Stimulated activated CD4-positive, alpha-beta T cell treated with anti-CD3 and anti-CD28 coated beads, Interleukin-15, amount 100 ng/mL, for 1 hour (primary cell): ENCODE measurements at regions not wholly inside any gene's neighbourhood (a gene's known extent, or its start where the extent isn't known, plus 50 kb on each side); places are given as distances from the start of the nearest gene placed in this dataset.

ENCODE experiments used
- DNase-seq, 2 donors: peaks; one replicate each; pipeline ENCODE4 v3.0.0-alpha.2; 2020; ENCODE audit warnings: low read depth in 1 of 2, low spot score in 1 of 2

DNA sequence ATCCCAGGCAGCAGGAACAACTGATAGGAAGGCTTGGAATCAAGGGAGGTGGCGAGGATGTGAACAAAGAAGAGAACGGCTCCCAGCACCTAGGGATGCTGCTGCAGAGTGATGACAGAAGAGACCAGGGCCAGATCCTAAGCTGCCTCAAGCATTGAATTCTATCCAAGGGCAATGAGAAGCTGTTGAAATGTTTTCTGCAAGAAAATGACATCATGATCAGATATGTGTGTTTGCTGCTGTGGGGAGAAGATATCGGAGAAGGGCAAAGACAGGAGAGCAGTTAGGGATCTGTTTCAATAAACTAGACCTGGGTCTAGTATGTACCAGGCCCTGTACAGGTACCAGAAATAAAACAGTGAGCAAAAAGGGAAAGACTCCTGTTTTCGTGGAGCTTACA is 194.7 kb upstream of the RAB4A start:
- no peak for DNase-seq

DNA sequence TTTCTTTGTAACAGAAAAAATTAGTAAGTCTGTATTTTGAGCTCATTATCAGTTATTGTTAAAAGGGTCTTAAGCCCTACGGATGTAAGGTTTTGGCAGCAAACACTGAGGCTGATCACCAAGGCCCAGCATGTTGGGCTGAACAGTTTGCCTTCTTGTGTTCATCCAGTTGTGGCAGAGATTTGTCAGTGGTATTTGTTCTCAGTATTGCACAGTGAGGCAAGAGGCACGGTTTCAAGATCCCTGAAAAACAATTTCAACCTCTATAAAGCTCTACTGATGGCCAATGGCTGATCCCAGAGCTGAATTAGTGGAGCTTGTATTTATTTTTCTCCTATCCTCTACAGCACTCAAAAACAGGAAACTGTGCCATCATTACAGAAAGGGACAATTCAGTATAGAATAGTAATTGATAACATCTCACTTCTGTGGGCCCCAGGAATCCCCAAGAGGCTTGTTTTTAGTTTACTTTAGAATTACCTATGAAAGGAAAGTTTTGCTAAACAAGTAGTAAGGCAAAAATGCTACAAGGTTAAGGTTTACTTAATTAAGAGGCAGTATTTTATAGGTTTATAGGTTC is 191.8 kb upstream of the RAB4A start:
- DNase-seq, result no peak

DNA sequence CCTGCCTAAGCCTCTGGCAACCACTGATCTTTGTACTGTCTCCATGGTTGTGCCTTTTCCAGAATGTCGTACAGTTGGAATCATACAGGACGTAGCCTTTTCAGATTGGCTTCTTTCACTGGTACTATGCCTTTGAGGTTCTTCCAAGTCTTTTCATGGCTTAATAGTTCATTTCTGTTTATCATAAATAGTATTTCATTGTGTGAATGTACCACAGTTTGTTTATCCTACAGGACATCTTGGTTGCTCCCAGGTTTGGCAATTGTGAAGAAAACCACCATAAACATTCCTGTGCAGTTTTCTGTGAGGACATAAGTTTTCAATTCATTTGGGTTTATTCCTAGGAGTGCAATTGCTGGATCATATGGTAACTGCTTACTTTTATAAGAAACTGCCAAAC is 190.6 kb upstream of the RAB4A start:
- DNase-seq, result no peak

DNA sequence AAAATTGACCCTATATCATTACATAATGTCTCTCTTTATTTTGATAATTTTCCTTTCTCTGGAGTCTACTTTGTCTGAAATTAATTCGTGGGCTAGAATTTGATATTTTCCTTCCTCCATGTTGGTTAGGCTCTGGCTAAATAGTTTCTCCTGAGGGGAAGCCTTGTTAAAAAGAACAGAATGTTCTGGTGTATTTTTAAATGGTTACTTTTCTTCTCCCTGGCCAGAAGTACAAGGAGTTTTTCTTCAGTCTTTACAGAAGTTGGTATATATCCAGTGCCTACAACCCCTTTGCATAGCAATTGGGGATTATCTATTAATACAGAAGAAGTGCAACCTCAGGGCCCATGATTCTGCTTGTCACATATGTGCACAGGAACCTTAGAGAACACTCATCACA is 185.6 kb upstream of the RAB4A start:
- no peak for DNase-seq

DNA sequence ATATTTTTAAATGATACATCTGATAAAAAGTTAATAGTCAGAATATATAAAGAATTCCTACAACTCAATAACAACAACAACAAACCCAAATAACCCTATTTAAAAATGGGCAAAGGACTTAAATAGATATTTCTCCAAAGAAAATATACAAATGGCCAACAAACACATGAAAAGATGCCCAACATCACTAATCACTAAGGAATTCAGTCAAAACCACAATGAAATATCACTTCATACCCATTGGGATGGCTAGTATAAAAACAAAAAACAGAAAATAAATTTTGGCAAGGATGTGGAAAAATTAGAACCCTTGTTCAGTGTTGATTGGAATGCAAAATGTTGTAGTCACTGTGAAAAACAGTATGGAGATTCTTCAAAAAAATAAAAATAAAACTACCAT is 184.8 kb upstream of the RAB4A start:
- no peak for DNase-seq

DNA sequence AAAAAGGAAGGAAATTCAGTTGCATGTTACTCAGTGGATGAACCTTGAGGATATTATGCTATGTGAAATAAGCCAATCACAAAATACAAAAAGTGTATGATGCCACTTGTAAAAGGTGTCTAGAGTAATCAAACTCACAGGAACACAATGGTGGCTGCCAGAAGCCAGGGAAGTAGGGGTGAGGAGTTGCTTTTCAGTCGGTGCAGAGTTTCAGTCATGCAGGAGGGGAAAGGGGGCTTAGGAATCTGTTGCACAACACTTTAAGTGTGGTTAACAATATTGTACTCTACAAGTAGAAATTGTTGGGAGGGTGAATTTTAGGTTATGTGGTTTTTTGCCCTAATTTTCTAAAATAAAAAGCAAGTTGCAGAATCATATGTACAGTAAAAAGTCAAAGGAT is 184.2 kb upstream of the RAB4A start:
- no peak for DNase-seq

DNA sequence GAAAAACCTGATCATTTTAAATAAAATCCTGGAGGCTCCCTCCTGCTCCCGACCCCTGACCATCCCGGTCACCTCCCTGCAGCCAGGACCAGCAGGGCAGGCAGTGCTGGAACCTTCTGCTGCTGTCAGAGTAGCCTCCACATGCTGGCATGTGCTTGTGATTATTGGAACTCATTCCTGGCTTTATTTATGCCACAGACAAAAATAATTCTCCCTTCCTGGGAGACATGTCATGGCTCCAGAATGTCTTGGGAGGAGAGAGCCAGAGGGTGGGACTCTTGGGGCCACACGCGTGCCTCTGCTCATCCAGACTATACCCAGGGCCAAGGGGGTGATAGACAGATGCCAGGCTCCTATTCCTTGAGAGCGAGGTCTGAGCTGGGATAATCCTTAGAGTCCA is 183.6 kb upstream of the RAB4A start:
- no peak for DNase-seq

DNA sequence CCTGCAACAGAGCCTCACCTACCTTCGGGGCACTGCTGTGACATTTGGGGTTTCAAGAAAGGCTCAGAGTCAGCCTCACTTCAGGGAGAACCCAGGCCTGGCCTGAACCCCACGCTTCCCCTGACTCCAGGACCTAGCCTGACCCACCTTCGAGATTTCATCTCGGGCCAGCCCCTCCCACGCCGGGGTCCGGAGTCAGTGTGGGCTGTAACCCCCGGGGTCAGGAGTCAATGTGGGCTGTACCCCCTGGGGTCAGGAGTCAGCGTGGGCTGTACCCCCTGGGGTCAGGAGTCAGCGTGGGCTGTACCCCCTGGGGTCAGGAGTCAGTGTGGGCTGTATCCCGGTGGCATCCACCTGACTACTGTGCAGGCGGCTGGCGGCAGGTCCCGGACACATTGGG is 183.0 kb upstream of the RAB4A start:
- no peak for DNase-seq

DNA sequence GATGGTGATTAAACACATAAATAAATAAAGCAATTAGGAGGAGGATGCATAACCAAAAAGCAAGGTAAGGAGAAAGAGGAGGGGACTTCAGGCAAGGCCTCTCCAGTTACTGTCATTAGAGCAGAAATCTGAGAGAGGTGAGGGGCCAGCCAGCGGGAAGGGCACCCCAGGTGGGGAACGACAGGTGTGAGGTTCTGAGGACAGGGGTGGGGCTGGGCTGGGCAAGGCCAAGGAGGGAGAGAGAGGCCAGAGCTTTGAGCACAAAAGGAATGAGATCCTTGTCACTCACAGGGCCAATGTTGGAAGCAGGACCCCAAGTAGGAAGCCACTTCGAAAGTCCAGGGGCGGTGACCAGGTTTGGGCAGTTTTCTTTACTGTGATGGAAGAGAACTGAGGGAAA is 182.2 kb upstream of the RAB4A start:
- no peak for DNase-seq

DNA sequence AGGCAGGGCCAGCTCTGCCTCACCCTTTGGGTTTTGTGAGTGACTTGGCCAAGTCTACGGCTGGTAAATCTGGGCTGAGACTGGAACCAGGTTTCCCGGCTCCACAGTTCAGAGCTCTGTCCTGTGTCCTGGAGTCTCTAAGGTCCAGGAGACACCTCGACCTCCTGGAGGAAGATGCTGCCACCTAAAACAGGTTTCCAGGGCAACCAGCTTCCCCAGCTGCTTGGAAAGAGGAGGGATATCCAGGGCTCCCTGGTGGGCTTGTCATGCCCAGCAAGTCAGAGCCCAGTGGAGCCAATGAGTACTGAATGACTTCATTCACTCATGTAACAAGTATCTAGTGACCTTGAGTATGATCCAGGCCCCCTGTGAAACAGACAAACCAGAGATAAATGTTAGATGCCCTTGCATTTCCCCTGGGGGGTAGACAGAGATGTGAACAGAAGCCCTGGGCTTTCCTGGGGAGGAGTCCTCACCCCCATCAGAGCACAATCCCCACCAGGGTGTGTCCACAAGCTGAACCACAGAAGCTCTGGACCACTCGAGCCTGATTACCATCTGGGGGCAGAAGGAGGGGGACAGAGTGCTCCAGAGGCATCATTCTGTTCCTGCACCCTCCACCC is 181.2 kb upstream of the RAB4A start:
- DNase-seq, result no peak

DNA sequence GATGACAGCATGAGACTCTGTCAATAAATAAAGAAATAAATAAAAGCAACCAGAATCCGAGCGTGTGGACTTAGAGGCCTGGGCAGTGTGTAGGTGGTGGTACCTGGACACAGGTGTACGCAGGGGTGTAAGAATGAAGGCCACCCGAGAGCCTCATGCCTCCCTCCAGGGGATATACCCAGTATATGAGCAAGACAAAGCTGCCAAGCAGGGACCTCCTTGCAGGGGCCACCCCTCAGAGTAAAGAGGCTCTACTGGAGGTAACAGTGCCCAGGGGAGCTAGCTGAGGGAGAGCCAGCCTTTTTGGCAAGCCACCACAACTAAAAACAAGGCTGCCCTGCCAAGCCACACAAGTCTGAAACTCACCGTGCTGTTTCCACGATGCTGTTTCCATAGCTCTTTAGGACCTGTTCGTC is 179.2 kb upstream of the RAB4A start:
- DNase-seq, result no peak

DNA sequence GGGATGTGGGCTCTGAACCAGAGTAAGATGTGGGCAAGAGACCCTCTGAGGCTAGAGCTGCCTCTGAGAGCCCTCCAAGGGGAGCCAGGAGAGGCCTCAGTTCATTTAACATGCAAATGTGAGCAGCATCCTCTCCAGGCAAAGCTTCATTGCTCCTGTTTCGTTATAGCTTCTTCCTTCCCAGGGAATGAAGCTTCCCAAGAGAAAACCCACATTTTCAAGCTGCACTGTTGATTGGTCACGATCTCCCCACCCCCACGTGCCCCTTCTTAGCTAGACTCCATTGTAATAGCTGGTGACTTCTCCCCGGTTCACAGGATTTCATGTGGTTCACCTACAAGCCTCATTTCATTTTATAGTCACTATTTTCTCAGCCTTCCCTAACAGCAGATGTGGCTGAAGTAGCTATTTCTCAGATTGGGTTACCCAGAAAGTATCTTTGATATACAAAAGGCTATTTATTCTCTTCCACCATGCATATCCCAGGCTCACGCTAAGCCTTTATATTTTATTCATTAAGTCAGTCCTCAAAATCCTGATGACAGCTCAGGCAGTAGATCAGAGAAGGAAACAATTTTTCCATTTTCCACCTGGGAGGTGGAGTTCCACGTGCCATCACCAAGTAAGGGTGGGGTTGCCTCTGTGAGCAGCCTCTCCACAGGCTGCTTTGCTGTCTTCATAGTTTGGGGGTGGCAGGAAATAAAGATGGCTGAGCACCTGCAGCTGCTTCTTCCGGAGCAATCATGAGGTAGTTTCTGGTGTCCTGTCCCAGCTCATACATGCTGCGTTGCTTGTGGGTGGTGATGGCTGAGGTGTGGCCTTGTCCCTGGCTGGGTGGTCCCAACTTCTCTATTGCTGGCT is 178.3 kb upstream of the RAB4A start:
- no peak for DNase-seq

DNA sequence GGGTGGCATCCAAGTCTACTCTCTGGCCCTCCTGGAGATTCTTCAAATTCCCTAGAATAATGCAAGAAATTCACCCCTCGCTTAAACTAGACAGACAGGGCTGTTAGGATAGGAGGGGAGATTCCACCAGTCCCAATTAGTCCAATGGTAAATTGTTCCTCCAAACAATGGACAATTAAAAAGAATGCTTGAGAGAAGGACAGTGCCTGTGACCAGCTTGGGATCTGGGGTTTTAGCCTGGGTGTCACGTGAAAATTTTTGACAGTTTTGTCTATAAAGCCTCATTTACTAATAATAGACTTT is 177.7 kb upstream of the RAB4A start:
- DNase-seq, result no peak

DNA sequence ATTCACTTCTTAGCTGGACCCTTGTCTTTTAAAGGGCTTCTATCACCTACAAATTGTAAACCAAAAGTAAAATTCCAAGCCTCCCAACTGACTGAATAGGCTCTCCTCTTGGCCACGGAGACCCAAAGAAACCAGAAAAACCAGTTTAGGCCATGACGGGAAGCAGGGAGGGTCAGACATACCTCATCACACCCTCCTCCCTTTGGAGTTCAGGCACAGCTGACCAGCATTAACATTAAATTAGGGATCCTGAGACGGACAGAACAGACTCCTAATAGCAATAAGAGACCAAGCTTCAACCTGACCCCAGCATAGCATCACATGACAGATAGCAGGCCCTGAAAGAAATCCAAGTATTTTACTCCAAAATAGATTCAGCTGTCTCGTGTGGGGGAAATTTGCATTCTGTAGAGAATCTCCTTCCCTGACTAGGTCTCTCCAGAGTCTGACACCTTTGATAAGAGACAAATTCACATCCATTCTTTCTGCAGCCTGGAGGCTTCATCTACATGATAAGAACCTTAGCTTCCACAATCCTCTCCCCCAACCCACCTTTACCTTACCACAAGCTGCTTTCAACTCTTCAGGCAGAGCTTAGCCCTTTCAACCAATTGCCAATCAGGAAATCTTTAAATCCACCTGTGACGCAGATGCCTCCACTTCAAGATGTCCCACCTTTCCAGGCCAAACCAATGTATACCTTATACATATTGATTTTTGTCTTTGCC is 177.1 kb upstream of the RAB4A start:
- DNase-seq, result no peak

DNA sequence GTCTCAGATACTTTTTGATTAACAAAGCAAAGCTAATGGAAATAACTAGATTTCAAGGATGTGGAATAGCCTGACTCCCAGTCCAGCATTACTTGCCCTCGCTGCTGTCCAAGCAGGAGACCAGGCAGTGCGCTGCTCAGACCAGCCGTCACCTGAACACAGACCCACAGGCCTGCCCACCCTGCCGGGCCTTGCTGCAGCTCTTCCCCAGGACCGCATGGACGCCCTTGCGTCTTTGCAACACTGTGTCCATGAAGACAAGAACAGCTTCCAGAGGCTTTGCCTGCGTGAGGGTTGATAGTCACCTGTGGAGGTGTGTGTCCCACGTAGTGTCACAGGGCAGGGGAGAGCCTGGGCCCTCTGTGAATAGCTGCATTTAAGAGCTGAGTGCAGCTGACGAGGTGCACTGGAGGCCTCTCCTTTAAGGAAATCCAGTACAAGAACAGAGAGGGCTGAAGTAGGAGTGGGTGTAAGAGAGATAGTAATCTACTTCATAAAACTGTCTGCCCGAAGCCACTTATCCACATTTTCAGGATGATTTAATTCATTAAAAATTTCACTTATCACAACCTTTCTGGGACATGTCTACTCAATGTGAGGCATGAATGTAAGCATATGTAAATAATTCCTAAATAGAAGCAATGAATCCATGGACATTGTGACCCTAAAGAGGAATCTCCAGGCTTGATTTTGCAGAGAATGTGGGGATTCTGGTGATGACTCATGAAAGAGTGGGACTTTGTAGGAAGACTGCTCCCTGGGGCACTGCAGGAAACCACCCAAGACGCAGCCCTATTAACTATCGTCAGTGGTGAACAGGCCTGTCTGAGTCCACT is 176.2 kb upstream of the RAB4A start:
- no peak for DNase-seq

DNA sequence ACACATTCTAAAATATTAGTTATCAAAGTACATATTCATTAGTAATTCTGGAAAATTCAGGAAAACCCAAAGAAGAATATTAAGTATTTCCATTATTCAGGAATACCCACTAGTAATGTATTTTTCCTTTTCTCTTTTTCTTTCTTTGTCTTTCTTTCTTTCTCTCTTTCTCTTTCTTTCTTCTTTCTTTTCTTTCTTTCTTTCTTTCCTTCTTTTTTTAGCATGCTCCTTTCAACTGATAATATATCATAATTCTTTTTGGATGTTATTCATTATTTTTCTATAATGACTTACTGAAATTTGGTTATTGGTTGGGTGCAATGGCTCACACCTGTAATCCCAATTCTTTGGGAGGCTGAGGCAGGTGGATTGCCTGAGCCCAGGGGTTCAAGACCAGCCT is 175.6 kb upstream of the RAB4A start:
- no peak for DNase-seq

DNA sequence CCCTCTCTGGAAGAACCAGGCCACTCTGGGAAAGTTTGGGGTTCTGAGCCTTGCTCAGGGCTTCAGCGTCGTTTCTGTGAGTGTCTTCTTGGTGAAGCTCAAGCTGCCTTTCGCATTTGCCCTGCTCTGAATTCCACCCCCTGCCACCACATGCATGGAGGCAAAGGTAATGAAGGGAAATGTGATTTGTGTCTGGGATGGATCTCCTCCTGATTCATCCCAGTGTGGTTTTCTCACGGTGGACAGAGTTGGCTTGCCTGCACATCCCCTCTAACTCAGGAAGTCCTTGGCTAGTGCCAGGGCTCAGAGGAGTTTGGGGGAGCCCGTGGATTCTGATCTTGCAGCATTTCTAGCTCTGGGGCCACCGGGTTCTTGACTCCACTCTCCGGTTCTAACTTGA is 173.6 kb upstream of the RAB4A start:
- DNase-seq, result no peak

DNA sequence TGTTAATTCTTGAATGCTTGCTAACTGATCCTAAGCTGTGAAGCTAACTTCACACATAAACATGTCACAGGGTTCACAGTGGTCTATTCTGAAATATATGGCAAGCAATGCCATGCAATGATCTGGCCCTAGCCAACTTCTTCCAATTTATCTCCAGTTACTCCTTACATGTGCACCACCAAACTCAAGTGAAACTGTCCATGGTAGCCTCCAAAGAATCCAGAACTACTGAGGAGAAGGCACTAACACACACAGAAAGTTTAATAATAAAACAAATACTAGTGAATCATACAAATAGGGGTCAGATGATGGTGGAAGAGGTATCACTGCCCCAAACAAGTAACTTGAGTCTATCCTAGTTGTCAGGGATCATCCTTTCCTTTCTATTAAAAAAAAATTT is 172.6 kb upstream of the RAB4A start:
- DNase-seq, result no peak

DNA sequence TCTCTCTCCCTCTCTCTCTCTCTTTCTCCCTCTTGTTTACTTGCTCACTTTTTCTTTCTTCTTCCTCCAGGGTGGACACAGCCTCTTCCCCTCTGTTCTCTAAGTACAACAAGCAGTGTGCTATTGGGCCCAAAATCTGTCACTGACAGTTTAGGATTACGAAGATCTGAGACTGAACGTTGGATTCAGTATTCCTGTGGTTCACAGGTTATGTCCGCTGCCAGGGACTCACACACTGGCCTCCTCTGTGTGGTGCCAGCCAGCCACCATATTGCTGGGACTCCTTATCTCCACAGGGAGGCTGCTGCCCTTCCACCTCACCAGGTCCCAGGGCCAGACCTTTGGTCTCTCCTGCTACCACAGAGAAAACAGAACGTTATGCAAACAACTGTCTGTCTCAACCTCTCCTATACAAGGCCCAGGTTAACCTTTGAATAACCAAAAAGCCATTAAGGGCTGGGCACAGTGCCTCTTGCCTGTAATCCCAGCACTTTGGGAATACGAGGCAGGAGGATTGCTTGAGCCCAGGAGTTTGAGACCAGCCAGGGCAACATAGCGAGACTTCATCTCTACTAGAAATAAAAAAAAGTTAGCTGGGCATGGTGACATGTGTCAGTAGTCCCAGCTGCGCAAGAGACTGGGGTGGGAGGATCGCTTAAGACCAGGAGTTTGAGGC is 171.9 kb upstream of the RAB4A start:
- DNase-seq, result no peak

DNA sequence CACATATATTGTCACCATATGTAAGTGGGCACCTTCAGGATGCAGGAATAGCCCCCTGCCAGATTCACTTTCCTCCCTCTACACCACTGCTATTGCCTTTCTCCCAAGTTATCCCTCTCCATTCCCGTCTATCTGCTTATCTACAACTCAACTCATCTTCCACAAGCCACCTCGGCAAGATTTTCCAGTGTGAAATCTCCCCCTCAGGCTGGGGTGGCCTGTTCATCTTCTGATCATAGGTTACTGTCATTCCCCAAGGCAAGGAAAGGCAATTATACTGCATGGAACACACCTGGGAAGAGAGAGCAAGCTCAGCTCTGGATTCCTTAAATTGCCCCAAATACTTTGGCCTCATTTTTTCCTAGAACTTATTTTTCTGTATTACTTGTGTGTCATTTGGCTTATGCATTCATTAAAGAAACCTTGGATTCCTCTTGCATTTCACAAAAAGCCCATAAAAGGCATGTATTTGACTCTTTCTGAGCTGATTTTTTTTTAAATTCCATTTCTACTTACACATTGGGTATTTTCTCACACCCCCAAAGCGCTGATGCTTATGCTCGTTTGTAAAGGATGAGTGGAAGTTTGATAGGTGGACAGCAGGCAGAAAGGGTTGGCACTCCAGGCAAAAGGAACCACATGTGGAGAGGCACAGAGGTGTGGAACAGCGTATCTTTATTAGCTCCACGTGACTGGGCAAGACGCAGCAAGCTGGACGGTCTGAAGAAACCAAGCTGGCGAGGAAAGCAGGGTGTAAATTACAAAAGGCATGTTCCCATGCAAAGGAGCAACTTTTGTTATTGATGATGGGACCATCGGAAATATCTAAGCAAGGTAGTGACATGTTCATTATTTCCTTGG is 169.7 kb upstream of the RAB4A start:
- no peak for DNase-seq
